ENCODE measurements at regions not wholly inside any gene's neighbourhood (a gene's known extent, or its start where the extent isn't known, plus 50 kb on each side); places are given as distances from the start of the nearest gene placed in this dataset.

DNA sequence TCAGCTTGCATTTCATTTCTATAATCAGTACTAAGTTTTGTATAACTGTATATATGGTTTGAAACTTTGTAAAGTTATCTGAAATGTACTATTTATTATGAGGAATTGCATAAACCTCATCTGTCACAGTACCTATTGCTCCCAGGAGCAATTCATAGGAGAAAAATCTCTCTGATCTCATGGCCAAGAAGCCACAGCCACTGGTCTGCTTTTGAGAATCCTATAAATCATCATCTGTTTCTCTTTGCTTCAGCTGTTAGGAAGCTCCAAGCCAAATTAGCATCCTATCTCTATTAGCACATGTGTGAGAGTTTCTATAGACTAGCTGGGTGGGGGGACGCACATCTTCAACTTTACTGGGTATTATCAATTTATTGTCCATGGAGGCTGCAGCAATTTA lies 210.3 kb downstream of the CYP26B1 start:
- TF ChIP-seq POLR2A (IDR thresholded peaks at IDR 0.05; ENCODE audit: low read length) (no peak), GATA1 (IDR thresholded peaks at IDR 0.05; ENCODE audit: low read depth, low read length) (no peak)
